Activated CD8-positive, alpha-beta memory T cell treated with anti-CD3 and anti-CD28 coated beads, Interleukin-2, amount 10 ng/mL, durations not matched to agents 7 days and 5 days (primary cell): ENCODE measurements at regions not wholly inside any gene's neighbourhood (a gene's known extent, or its start where the extent isn't known, plus 50 kb on each side); places are given as distances from the start of the nearest gene placed in this dataset.

Experiments used
- ATAC-seq: fragments of 150-1000 bp; cut with Tn5 transposase; one replicate; pipeline ENCODE4 v1.10.0; 2021; ENCODE audit warnings: moderate library complexity
- CTCF ChIA-PET: fragments of 350-600 bp; sonication (Branson Sonifier 250); formaldehyde crosslinking; loops from one replicate; lab custom pipeline; 2021; ENCODE audit warnings: antibody characterized with exemption; lab: Charles Lee
- DNase-seq: peaks from one replicate; pipeline ENCODE4 v3.0.0-alpha.2; 2020
- H3K27ac Mint-ChIP-seq: one replicate; pipeline ENCODE4 v1.8.0; 2021; ENCODE audit warnings: mild to moderate bottlenecking, mixed read lengths
- H3K27me3 Mint-ChIP-seq: one replicate; pipeline ENCODE4 v1.8.0; 2021; ENCODE audit warnings: mixed read lengths
- H3K36me3 Mint-ChIP-seq: one replicate; pipeline ENCODE4 v1.8.0; 2021; ENCODE audit warnings: mild to moderate bottlenecking, mixed read lengths
- H3K4me1 Mint-ChIP-seq: one replicate; pipeline ENCODE4 v1.8.0; 2021; ENCODE audit warnings: mixed read lengths
- H3K4me3 Mint-ChIP-seq: one replicate; pipeline ENCODE4 v1.8.0; 2021; ENCODE audit warnings: mild to moderate bottlenecking, moderate library complexity, mixed read lengths
- H3K9me3 Mint-ChIP-seq: one replicate; pipeline ENCODE4 v1.8.0; 2022; ENCODE audit warnings: low read depth, mixed read lengths

GRCh38 chr22:27554106-27554811 is 247.3 kb downstream of the MN1 start:
- no peak for DNase-seq
- CTCF ChIA-PET, result no interaction called here
- Mint-ChIP-seq H3K4me3 (no peak overlapping the region), H3K9me3 (peaks cover 2% of the 10 kb centered on the region), H3K27ac (no peak overlapping the region), H3K27me3 (no peaks in the 10 kb centered on the region), H3K4me1 (no peaks in the 10 kb centered on the region), H3K36me3 (no peaks in the 10 kb centered on the region)
- ATAC-seq, result no peak

GRCh38 chr22:27554841-27555456 is 246.6 kb downstream of the MN1 start:
- H3K36me3 Mint-ChIP-seq, result no peaks in the 10 kb centered on the region
- H3K9me3 Mint-ChIP-seq, result peaks cover 2% of the 10 kb centered on the region
- CTCF ChIA-PET, result no interaction called here
- DNase-seq (no peak), ATAC-seq (no peak)
- H3K27ac Mint-ChIP-seq, result no peak overlapping the region
- H3K27me3 Mint-ChIP-seq, result no peaks in the 10 kb centered on the region
- H3K4me3 Mint-ChIP-seq, result no peak overlapping the region
- H3K4me1 Mint-ChIP-seq, result no peaks in the 10 kb centered on the region

- H3K4me3 Mint-ChIP-seq, result no peak overlapping the region
- H3K27ac Mint-ChIP-seq, result no peak overlapping the region
- H3K36me3 Mint-ChIP-seq, result no peaks in the 10 kb centered on the region
- H3K27me3 Mint-ChIP-seq, result no peaks in the 10 kb centered on the region
- H3K9me3 Mint-ChIP-seq, result peaks cover 2% of the 10 kb centered on the region
- no peak for ATAC-seq
- H3K4me1 Mint-ChIP-seq, result no peaks in the 10 kb centered on the region
- CTCF ChIA-PET, result no interaction called here
- no peak for DNase-seq
These were observed 245.2 kb downstream of the MN1 start for GRCh38 chr22:27556371-27556770.

GRCh38 chr22:27557286-27558008 is 244.1 kb downstream of the MN1 start:
- Mint-ChIP-seq H3K9me3 (peaks cover under 1% of the 10 kb centered on the region), H3K27me3 (no peaks in the 10 kb centered on the region), H3K36me3 (no peaks in the 10 kb centered on the region), H3K27ac (no peak overlapping the region), H3K4me1 (no peaks in the 10 kb centered on the region), H3K4me3 (no peak overlapping the region)
- no peak for ATAC-seq
- CTCF ChIA-PET, result no interaction called here
- no peak for DNase-seq

GRCh38 chr22:27558658-27559371 is 242.7 kb downstream of the MN1 start:
- Mint-ChIP-seq H3K27me3 (no peaks in the 10 kb centered on the region), H3K36me3 (no peaks in the 10 kb centered on the region), H3K9me3 (no peaks in the 10 kb centered on the region), H3K27ac (no peak overlapping the region), H3K4me3 (no peak overlapping the region), H3K4me1 (no peaks in the 10 kb centered on the region)
- CTCF ChIA-PET, result no interaction called here
- DNase-seq (no peak), ATAC-seq (no peak)

GRCh38 chr22:27560781-27561180 is 240.8 kb downstream of the MN1 start:
- CTCF ChIA-PET, result no interaction called here
- no peak for DNase-seq
- Mint-ChIP-seq H3K27ac (no peak overlapping the region), H3K4me1 (no peaks in the 10 kb centered on the region), H3K9me3 (no peaks in the 10 kb centered on the region), H3K4me3 (no peak overlapping the region), H3K36me3 (no peaks in the 10 kb centered on the region), H3K27me3 (no peaks in the 10 kb centered on the region)
- no peak for ATAC-seq

GRCh38 chr22:27561286-27561904 is 240.2 kb downstream of the MN1 start:
- Mint-ChIP-seq H3K27ac (no peak overlapping the region), H3K9me3 (no peaks in the 10 kb centered on the region), H3K27me3 (no peaks in the 10 kb centered on the region), H3K4me1 (no peaks in the 10 kb centered on the region), H3K4me3 (no peak overlapping the region), H3K36me3 (no peaks in the 10 kb centered on the region)
- CTCF ChIA-PET, result no interaction called here
- DNase-seq (no peak), ATAC-seq (no peak)

GRCh38 chr22:27564806-27565205 is 236.8 kb downstream of the MN1 start:
- H3K27ac Mint-ChIP-seq, result no peak overlapping the region
- ATAC-seq, result no peak

GRCh38 chr22:27566602-27567001 is 235.0 kb downstream of the MN1 start:
- CTCF ChIA-PET, result no interaction called here
- H3K4me1 Mint-ChIP-seq, result no peaks in the 10 kb centered on the region
- H3K27ac Mint-ChIP-seq, result no peak overlapping the region
- H3K9me3 Mint-ChIP-seq, result no peaks in the 10 kb centered on the region
- DNase-seq (no peak), ATAC-seq (no peak)
- H3K36me3 Mint-ChIP-seq, result no peaks in the 10 kb centered on the region
- no peaks in the 10 kb centered on the region for H3K27me3 Mint-ChIP-seq
- no peak overlapping the region for H3K4me3 Mint-ChIP-seq

More at GRCh38 chr22:27564806-27565205, 236.8 kb downstream of the MN1 start:
- no peaks in the 10 kb centered on the region for H3K9me3 Mint-ChIP-seq
- no peak for DNase-seq
- no peaks in the 10 kb centered on the region for H3K4me1 Mint-ChIP-seq
- CTCF ChIA-PET, result no interaction called here
- no peaks in the 10 kb centered on the region for H3K36me3 Mint-ChIP-seq
- no peak overlapping the region for H3K4me3 Mint-ChIP-seq
- H3K27me3 Mint-ChIP-seq, result no peaks in the 10 kb centered on the region

GRCh38 chr22:27568265-27568664 is 233.3 kb downstream of the MN1 start:
- DNase-seq, result no peak
- H3K36me3 Mint-ChIP-seq, result no peaks in the 10 kb centered on the region
- no peaks in the 10 kb centered on the region for H3K4me1 Mint-ChIP-seq
- H3K9me3 Mint-ChIP-seq, result no peaks in the 10 kb centered on the region
- H3K4me3 Mint-ChIP-seq, result no peak overlapping the region
- CTCF ChIA-PET, result no interaction called here
- no peak overlapping the region for H3K27ac Mint-ChIP-seq
- no peak for ATAC-seq
- H3K27me3 Mint-ChIP-seq, result peaks cover 9% of the 10 kb centered on the region

- no peaks in the 10 kb centered on the region for H3K4me1 Mint-ChIP-seq
- H3K27me3 Mint-ChIP-seq, result peaks cover 10% of the 10 kb centered on the region
- DNase-seq (no peak), ATAC-seq (no peak)
- H3K36me3 Mint-ChIP-seq, result no peaks in the 10 kb centered on the region
- H3K27ac Mint-ChIP-seq, result no peak overlapping the region
- CTCF ChIA-PET, result no interaction called here
- H3K9me3 Mint-ChIP-seq, result no peaks in the 10 kb centered on the region
- no peak overlapping the region for H3K4me3 Mint-ChIP-seq
These were observed 229.9 kb downstream of the MN1 start for GRCh38 chr22:27571463-27572277.

GRCh38 chr22:27572278-27572666 is 229.3 kb downstream of the MN1 start:
- ATAC-seq, result no peak
- H3K4me3 Mint-ChIP-seq, result no peak overlapping the region

More at GRCh38 chr22:27572278-27572666, 229.3 kb downstream of the MN1 start:
- Mint-ChIP-seq H3K9me3 (no peaks in the 10 kb centered on the region), H3K27me3 (peaks cover 10% of the 10 kb centered on the region), H3K4me1 (no peaks in the 10 kb centered on the region), H3K36me3 (no peaks in the 10 kb centered on the region), H3K27ac (no peak overlapping the region)
- CTCF ChIA-PET, result no interaction called here
- no peak for DNase-seq
